ENCODE measurements at regions not wholly inside any gene's neighbourhood (a gene's known extent, or its start where the extent isn't known, plus 50 kb on each side); places are given as distances from the start of the nearest gene placed in this dataset.

- DNase-seq (peak in 1 of 4 donors; percentile 10), ATAC-seq (no peak)
- peaks cover 0 to 5% of the 10 kb centered on the region in 2 donors for H3K27me3 ChIP-seq
- TF ChIP-seq CTCF (IDR thresholded peaks at IDR 0.05) (no peak), POLR2A (IDR thresholded peaks at IDR 0.05) (no peak)
- intact Hi-C loops (cut with DNase I) = no loop called here
- H3K27ac ChIP-seq = no peak overlapping the region
- 63 to 65% methylated on average over 13 of the region's 13 CpGs for WGBS, 2 donors
- H3K36me3 ChIP-seq (replicated peaks in 1 of 2; ENCODE audit: insufficient read depth in 1 of 2, low read depth in 2 of 2) = no peaks in the 10 kb centered on the region
- peaks cover 8% of the 10 kb centered on the region for H3K4me1 ChIP-seq
- H3K9me3 ChIP-seq = no peaks in the 10 kb centered on the region
- H3K4me3 ChIP-seq = no peak overlapping the region
Measured at GRCh38 chr17:36701429-36702099, 100.2 kb downstream of the MRM1 start.

GRCh38 chr17:36702636-36703035 is 101.3 kb downstream of the MRM1 start:
- 40 to 50% methylated on average over 1 of the region's 1 CpG for WGBS, 2 donors
- intact Hi-C loops (cut with DNase I) = no loop called here
- Histone ChIP-seq H3K4me1 (peaks cover 8% of the 10 kb centered on the region), H3K4me3 (no peak overlapping the region), H3K27ac (no peak overlapping the region), H3K9me3 (no peaks in the 10 kb centered on the region), H3K36me3 (replicated peaks in 1 of 2; ENCODE audit: insufficient read depth in 1 of 2, low read depth in 2 of 2) (no peaks in the 10 kb centered on the region), H3K27me3 (peaks cover 0 to 5% of the 10 kb centered on the region in 2 donors)
- DNase-seq (no peak), ATAC-seq (no peak)
- TF ChIP-seq CTCF (IDR thresholded peaks at IDR 0.05) (no peak), POLR2A (IDR thresholded peaks at IDR 0.05) (no peak)

- Histone ChIP-seq H3K27me3 (peaks cover 0 to 5% of the 10 kb centered on the region in 2 donors), H3K4me1 (peaks cover 8% of the 10 kb centered on the region), H3K36me3 (replicated peaks in 1 of 2; ENCODE audit: insufficient read depth in 1 of 2, low read depth in 2 of 2) (no peaks in the 10 kb centered on the region), H3K4me3 (no peak overlapping the region), H3K9me3 (no peaks in the 10 kb centered on the region), H3K27ac (no peak overlapping the region)
- intact Hi-C loops (cut with DNase I) = no loop called here
- no peak for ATAC-seq
- TF ChIP-seq POLR2A (IDR thresholded peaks at IDR 0.05) (no peak), CTCF (IDR thresholded peaks at IDR 0.05) (no peak)
- WGBS, 2 donors = 0 to 8% methylated on average over 4 to 36 of the region's 36 CpGs
- peak; percentile 22 to 52 (median 32) for DNase-seq
Measured at GRCh38 chr17:36703860-36704266, 102.5 kb downstream of the MRM1 start.

- TF ChIP-seq POLR2A (IDR thresholded peaks at IDR 0.05) (no peak), CTCF (IDR thresholded peaks at IDR 0.05) (no peak)
- Histone ChIP-seq H3K36me3 (replicated peaks in 1 of 2; ENCODE audit: insufficient read depth in 1 of 2, low read depth in 2 of 2) (no peaks in the 10 kb centered on the region), H3K27me3 (peaks cover 0 to 5% of the 10 kb centered on the region in 2 donors), H3K27ac (no peak overlapping the region), H3K4me1 (peaks cover 8% of the 10 kb centered on the region), H3K4me3 (no peak overlapping the region), H3K9me3 (no peaks in the 10 kb centered on the region)
- 58 to 59% methylated on average over 9 of the region's 9 CpGs for WGBS, 2 donors
- DNase-seq = no peak
- ATAC-seq = no peak
- intact Hi-C loops (cut with DNase I) = loop anchor here (5.0 kb wide), 1 partner anchor 342 kb away; no protein-coding TSS in a partner anchor
Measured at GRCh38 chr17:36705283-36705795, 104.0 kb downstream of the MRM1 start.
